K562 (cell line): ENCODE measurements at regions not wholly inside any gene's neighbourhood (a gene's known extent, or its start where the extent isn't known, plus 50 kb on each side); places are given as distances from the start of the nearest gene placed in this dataset.

Source experiments
- ARNT ChIP-seq, 2 experiments: fragments of 450-650 bp; IDR thresholded peaks; 2 replicates each; pipeline ENCODE4 v1.6.1; 2016; ENCODE audit warnings: mild to moderate bottlenecking in 1 of 2
- CHD4 ChIP-seq: fragments of 200-600 bp; sonication (generic); IDR thresholded peaks from 3 replicates; pipeline ENCODE4 v1.6.1; 2012; ENCODE audit warnings: low read depth, mild to moderate bottlenecking, mixed read lengths, low read length, inconsistent platforms; ENCODE audit not compliant: insufficient read depth, insufficient replicate concordance, poor library complexity, severe bottlenecking
- CTCF ChIP-seq, 3 experiments: IDR thresholded peaks in 2 of 3; conservative IDR thresholded peaks in 1 of 3; 2 replicates each; pipeline ENCODE4 v1.5.1; 2011 to 2012; ENCODE audit warnings: low read length in 3 of 3, mild to moderate bottlenecking in 3 of 3, control low read depth in 2 of 3, improper control_type of control experiment in 1 of 3, inconsistent platforms in 1 of 3, low read depth in 1 of 3, mixed read lengths in 1 of 3, moderate library complexity in 1 of 3; ENCODE audit not compliant: insufficient read depth in 2 of 3
- KDM4B ChIP-seq, 2 experiments: fragments of 450-650 bp in 1 of 2; sonication (generic) in 1 of 2; IDR thresholded peaks; 2 replicates each; pipeline ENCODE4 v1.6.1; 2016 to 2017; ENCODE audit warnings: borderline replicate concordance in 2 of 2, antibody characterized with exemption in 1 of 2, low read depth in 1 of 2, mild to moderate bottlenecking in 1 of 2
- MAZ ChIP-seq, 2 experiments: fragments of 450-650 bp in 1 of 2; sonication (generic) in 1 of 2; formaldehyde crosslinking; IDR thresholded peaks in 1 of 2; conservative IDR thresholded peaks in 1 of 2; 2 replicates each; pipeline versions ENCODE4 v1.4.0 to v1.5.0; 2020; ENCODE audit warnings: mild to moderate bottlenecking in 1 of 2, missing genetic modification reagents in 1 of 2
- TFE3 ChIP-seq: fragments of 450-650 bp; formaldehyde crosslinking; IDR thresholded peaks from 2 replicates; pipeline ENCODE4 v1.4.0; 2020; ENCODE audit warnings: mild to moderate bottlenecking, mixed read lengths
- ZBTB1 ChIP-seq: sonication (generic); formaldehyde crosslinking; IDR thresholded peaks from 2 replicates; pipeline ENCODE4 v1.8.1; 2023; ENCODE audit warnings: missing genetic modification reagents, low read depth, mild to moderate bottlenecking, borderline replicate concordance
- ZNF274 ChIP-seq: IDR thresholded peaks from 2 replicates; pipeline ENCODE4 v1.6.1; 2011; ENCODE audit warnings: low read depth, mild to moderate bottlenecking, low read length, moderate library complexity, borderline replicate concordance
- TF ChIP-seq, protein P1 (sequence below): fragments of 250-450 bp; sonication (Bioruptor Pico); IDR thresholded peaks from 2 replicates; pipeline ENCODE4 v1.5.0; 2021

DNA sequence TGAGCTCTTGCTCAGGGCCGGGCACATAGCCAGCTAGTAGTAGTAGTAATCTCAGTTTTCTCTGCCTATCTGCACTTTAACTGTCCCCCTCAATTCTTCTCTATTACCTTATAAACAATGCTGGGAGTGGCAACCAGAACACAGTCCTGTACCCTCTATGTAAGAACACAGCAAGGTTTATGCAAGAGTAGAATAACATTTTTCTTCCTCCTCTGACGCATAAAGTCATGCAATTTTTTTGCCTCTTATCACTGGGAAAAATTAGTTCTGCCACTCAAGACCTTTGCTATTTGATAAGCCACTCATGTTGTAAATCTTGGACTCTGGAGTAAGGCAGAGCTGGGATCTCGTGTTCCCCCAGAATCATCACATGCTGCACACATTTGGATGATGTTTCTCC, 200.7 kb upstream of the SOX11 start:
- TF ChIP-seq CTCF (IDR thresholded peaks at IDR 0.05 in 2 of 3, conservative IDR thresholded peaks at IDR 0.05 in 1 of 3; ENCODE audit: insufficient read depth in 2 of 3, low read depth in 1 of 3, low read length in 3 of 3) (no peak), ZNF274 (no peak), MAZ (CRISPR knock-in tag; conservative IDR thresholded peaks at IDR 0.05 in 1 of 2, IDR thresholded peaks at IDR 0.05 in 1 of 2) (no peak), TFE3 (CRISPR knock-in tag) (no peak), ARNT (IDR thresholded peaks at IDR 0.05) (no peak), ZBTB1 (CRISPR knock-in tag) (no peak), CHD4 (no peak), KDM4B (IDR thresholded peaks at IDR 0.05; ENCODE audit: borderline replicate concordance in 2 of 2, low read depth in 1 of 2) (no peak)
- TF ChIP-seq, protein P1, sequence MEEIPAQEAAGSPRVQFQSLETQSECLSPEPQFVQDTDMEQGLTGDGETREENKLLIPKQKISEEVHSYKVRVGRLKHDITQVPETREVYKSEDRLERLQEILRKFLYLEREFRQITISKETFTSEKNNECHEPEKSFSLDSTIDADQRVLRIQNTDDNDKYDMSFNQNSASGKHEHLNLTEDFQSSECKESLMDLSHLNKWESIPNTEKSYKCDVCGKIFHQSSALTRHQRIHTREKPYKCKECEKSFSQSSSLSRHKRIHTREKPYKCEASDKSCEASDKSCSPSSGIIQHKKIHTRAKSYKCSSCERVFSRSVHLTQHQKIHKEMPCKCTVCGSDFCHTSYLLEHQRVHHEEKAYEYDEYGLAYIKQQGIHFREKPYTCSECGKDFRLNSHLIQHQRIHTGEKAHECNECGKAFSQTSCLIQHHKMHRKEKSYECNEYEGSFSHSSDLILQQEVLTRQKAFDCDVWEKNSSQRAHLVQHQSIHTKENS (CRISPR knock-in tag), result no peak
